NCI-H524 treated with DMSO at 0.1 percent for 48 hours (cell line): ENCODE measurements at regions not wholly inside any gene's neighbourhood (a gene's known extent, or its start where the extent isn't known, plus 50 kb on each side); places are given as distances from the start of the nearest gene placed in this dataset.
"Not testable (repeated sequence)": the region's sequence is repeated elsewhere in the genome, so short reads cannot be mapped to it uniquely, and the experiment has no call there.

Experiments
- DNase-seq: peaks from one replicate; lab custom pipeline; 2025; lab: John Stamatoyannopoulos, UW

DNA sequence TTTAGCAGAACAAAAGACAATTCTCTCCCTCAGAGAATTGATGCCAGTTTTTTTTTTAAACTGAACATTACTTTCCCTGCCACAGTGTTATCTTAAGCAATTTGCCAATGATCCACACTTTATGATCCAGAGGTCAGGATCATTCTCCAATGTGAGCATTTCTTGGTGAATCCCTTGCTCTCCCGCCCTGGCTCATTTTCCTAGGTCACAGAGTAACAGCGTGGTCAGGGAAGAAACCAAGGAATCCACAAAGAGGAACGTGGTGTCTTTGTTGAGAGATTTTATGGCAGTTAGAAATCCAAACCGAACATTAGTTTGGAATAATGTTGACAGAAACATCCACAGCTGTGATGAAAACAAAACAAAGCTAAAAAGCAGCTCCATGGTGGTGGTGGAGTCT lies 250.3 kb downstream of the TTC32 start:
- no peak for DNase-seq

- DNase-seq: no peak
Observed at GRCh38 chr2:19649785-19650380, 251.9 kb downstream of the TTC32 start.

GRCh38 chr2:19649142-19649541 lies 252.6 kb downstream of the TTC32 start:
- no peak for DNase-seq

GRCh38 chr2:19648583-19648982 lies 253.2 kb downstream of the TTC32 start:
- no peak for DNase-seq

- DNase-seq: no peak
Observed at GRCh38 chr2:19646987-19647386, 254.8 kb downstream of the TTC32 start.

DNA sequence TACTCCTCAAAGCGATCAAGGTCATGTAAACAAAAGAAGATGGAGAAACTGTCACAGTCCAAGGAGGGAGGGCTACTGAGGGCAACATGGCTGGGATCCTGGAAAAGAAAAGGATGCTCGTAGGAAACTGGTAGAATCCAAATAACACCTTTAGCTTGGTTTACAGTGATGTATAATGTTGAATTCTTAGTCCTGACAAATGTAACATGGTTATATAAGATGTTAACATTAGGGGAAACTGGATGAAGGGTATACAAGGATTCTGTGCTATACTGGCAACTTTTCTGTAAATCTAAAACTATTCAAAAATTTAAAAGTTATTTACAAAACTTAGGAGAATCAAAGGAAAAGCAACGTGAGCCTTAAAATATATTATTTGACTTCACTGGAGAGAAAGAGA lies 257.0 kb downstream of the TTC32 start:
- no peak for DNase-seq

GRCh38 chr2:19643117-19643518 lies 258.7 kb downstream of the TTC32 start:
- no peak for DNase-seq

DNA sequence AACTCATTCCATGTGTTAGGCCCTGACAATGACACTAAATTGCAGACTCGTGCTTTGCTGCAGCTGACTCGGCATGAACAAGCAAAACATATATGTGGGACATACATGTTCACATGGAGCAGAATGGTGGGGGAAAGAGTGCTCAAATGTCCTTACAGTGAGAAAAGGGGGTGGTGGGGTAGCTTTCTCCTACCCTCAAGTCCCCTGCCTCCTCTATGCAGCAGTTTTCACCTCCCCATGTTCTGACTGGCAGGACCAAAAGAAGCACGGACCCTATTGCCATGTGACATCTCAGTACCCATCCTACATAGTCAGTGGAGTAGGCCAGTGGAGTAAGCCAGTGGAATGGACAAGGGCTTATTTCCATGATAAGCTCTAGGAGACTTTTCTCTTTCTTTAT lies 259.3 kb downstream of the TTC32 start:
- DNase-seq: no peak

- no peak for DNase-seq
Observed at GRCh38 chr2:19635951-19636510, 265.8 kb downstream of the TTC32 start.

DNA sequence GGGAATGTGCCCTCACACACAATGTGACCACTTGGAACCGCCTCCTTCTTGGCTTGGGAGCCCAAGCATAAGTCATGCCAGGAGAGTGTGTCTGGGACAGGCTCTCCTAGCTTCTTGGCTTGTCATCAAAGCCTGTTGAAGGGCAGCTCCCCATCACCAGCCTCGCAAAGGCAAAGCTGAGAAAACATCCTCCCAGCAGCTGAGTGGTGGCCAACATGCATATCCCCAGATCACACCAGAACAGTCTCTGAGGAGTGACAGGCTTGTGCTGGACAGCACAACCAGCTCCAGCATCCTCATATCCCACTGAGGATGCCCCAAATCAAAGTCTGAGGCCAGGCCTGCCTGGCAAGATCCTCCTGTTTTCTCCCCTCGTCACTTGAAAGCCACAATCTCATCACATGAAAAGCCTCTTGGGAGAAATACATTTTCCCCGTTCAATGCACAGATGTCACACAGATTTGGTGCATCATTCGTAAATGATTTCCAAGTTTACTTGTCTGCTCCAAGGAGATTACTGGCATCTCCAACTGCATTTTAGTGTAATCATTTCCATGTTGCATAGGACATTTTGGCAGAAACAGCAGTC lies 269.3 kb downstream of the TTC32 start:
- no peak for DNase-seq

GRCh38 chr2:19631871-19632270 lies 269.9 kb downstream of the TTC32 start:
- no peak for DNase-seq

GRCh38 chr2:19630921-19631320 lies 270.9 kb downstream of the TTC32 start:
- no peak for DNase-seq

- no peak for DNase-seq
Observed at GRCh38 chr2:19627359-19627758, 268.9 kb upstream of the OSR1 start.

DNA sequence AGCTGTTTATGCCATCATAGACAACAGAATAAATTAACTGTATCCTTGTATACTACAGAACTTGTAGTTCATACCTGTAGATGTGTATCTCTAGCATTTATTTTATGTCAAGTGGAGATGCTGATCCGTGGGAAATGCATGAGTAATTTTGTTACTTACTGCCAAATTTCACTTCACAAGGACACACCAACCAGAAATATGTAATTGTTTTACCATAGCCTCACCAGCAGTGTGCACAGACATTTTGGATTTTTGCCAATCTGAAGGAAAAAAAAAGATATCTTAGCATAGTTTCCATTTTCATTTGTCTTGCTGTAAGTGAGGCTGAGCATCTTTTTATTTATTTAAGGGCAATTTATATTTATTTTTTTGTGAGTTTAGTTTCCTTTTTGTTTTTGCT lies 265.1 kb upstream of the OSR1 start:
- no peak for DNase-seq

- DNase-seq: peak; percentile 81
Observed at GRCh38 chr2:19617257-19617848, 258.9 kb upstream of the OSR1 start.

GRCh38 chr2:19615402-19615801 lies 257.0 kb upstream of the OSR1 start:
- DNase-seq: not testable (repeated sequence)

GRCh38 chr2:19614066-19614465 lies 255.6 kb upstream of the OSR1 start:
- no peak for DNase-seq

GRCh38 chr2:19611491-19612332 lies 253.3 kb upstream of the OSR1 start:
- DNase-seq: no peak

DNA sequence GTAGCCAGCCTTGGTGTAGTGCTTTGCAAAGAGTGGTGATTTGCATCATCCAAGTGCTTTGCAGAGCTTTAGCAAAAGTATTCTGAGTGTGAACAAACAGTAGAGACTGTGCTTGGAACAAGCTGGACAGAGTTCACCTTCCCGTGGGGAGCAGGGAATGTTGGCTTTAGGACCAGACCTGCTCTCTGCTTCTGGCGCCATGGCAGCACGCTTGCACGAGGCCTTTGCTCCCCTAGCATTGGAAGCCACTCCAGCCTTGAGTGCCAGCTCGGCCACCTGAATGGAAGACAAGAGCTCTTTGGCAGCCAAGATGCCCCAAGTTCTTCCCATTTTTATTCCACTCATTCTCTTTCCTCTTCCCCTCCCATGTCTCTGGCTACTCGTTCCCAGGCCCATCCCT lies 250.8 kb upstream of the OSR1 start:
- no peak for DNase-seq

GRCh38 chr2:19607931-19608771 lies 249.7 kb upstream of the OSR1 start:
- peak; percentile 65 for DNase-seq

GRCh38 chr2:19607400-19607799 lies 249.0 kb upstream of the OSR1 start:
- no peak for DNase-seq

GRCh38 chr2:19600982-19601381 lies 242.6 kb upstream of the OSR1 start:
- no peak for DNase-seq
